ENCODE measurements at regions not wholly inside any gene's neighbourhood (a gene's known extent, or its start where the extent isn't known, plus 50 kb on each side); places are given as distances from the start of the nearest gene placed in this dataset.

- no peak overlapping the region for H3K4me3 ChIP-seq (ENCODE audit: low read depth, low read length)
- no peak for DNase-seq (ENCODE audit: low read depth)
- no peak for TF ChIP-seq CTCF (conservative IDR thresholded peaks at IDR 0.05; ENCODE audit: low read depth, low read length)
Observed at GRCh38 chr4:127052742-127053141, 580.0 kb upstream of the INTU start.

GRCh38 chr4:127055357-127055756 is 577.4 kb upstream of the INTU start:
- H3K4me3 ChIP-seq (ENCODE audit: low read depth, low read length), result no peak overlapping the region
- DNase-seq (ENCODE audit: low read depth), result peak; percentile 66
- TF ChIP-seq CTCF (conservative IDR thresholded peaks at IDR 0.05; ENCODE audit: low read depth, low read length), result no peak

- no peak for DNase-seq (ENCODE audit: low read depth)
- no peak overlapping the region for H3K4me3 ChIP-seq (ENCODE audit: low read depth, low read length)
- no peak for TF ChIP-seq CTCF (conservative IDR thresholded peaks at IDR 0.05; ENCODE audit: low read depth, low read length)
Observed at GRCh38 chr4:127069675-127070074, 563.1 kb upstream of the INTU start.

- DNase-seq (ENCODE audit: low read depth), result no peak
- no peak for TF ChIP-seq CTCF (conservative IDR thresholded peaks at IDR 0.05; ENCODE audit: low read depth, low read length)
- no peak overlapping the region for H3K4me3 ChIP-seq (ENCODE audit: low read depth, low read length)
Observed at GRCh38 chr4:127071443-127071842, 561.3 kb upstream of the INTU start.

GRCh38 chr4:127080141-127080540 is 552.6 kb upstream of the INTU start:
- H3K4me3 ChIP-seq (ENCODE audit: low read depth, low read length), result no peak overlapping the region

GRCh38 chr4:127081041-127081440 is 551.7 kb upstream of the INTU start:
- no peak for DNase-seq (ENCODE audit: low read depth)
- TF ChIP-seq CTCF (conservative IDR thresholded peaks at IDR 0.05; ENCODE audit: low read depth, low read length), result no peak
- no peak overlapping the region for H3K4me3 ChIP-seq (ENCODE audit: low read depth, low read length)

More at GRCh38 chr4:127080141-127080540, 552.6 kb upstream of the INTU start:
- DNase-seq (ENCODE audit: low read depth), result no peak
- TF ChIP-seq CTCF (conservative IDR thresholded peaks at IDR 0.05; ENCODE audit: low read depth, low read length), result no peak

- no peak overlapping the region for H3K4me3 ChIP-seq (ENCODE audit: low read depth, low read length)
- DNase-seq (ENCODE audit: low read depth), result no peak
- TF ChIP-seq CTCF (conservative IDR thresholded peaks at IDR 0.05; ENCODE audit: low read depth, low read length), result no peak
Observed at GRCh38 chr4:127082986-127083385, 549.8 kb upstream of the INTU start.
